H7 (cell line): ENCODE measurements at regions not wholly inside any gene's neighbourhood (a gene's known extent, or its start where the extent isn't known, plus 50 kb on each side); places are given as distances from the start of the nearest gene placed in this dataset.

ENCODE experiments used
- DNase-seq: peaks from one replicate; pipeline ENCODE4 v3.0.0; 2012
- H3K27me3 ChIP-seq: 2 replicates; pipeline ENCODE4 v1.6.0; 2011; ENCODE audit warnings: mild to moderate bottlenecking, low read length; ENCODE audit not compliant: control insufficient read depth, insufficient read depth
- H3K36me3 ChIP-seq: replicated peaks from 2 replicates; pipeline ENCODE4 v1.5.1; 2011; ENCODE audit warnings: low read length; ENCODE audit not compliant: control insufficient read depth, insufficient read depth
- H3K4me3 ChIP-seq: 2 replicates; pipeline ENCODE4 v1.5.1; 2011; ENCODE audit warnings: low read depth, mild to moderate bottlenecking, control low read depth, low read length, moderate library complexity; ENCODE audit not compliant: insufficient read depth

- DNase-seq, result no peak
- H3K27me3 ChIP-seq, result no peaks in the 10 kb centered on the region
- no peak overlapping the region for H3K4me3 ChIP-seq
- H3K36me3 ChIP-seq, result no peaks in the 10 kb centered on the region
Observed at GRCh38 chr4:33306131-33306530, 2586.0 kb downstream of the PCDH7 start.

- DNase-seq, result no peak
- Histone ChIP-seq H3K4me3 (no peak overlapping the region), H3K27me3 (no peaks in the 10 kb centered on the region), H3K36me3 (no peaks in the 10 kb centered on the region)
Observed at GRCh38 chr4:33316033-33316432, 2595.9 kb downstream of the PCDH7 start.

GRCh38 chr4:33316578-33316977 is 2596.4 kb downstream of the PCDH7 start:
- H3K27me3 ChIP-seq, result no peaks in the 10 kb centered on the region
- no peaks in the 10 kb centered on the region for H3K36me3 ChIP-seq
- no peak overlapping the region for H3K4me3 ChIP-seq
- no peak for DNase-seq

- DNase-seq, result no peak
- no peaks in the 10 kb centered on the region for H3K27me3 ChIP-seq
- no peak overlapping the region for H3K4me3 ChIP-seq
- no peaks in the 10 kb centered on the region for H3K36me3 ChIP-seq
Observed at GRCh38 chr4:33323393-33323792, 2603.2 kb downstream of the PCDH7 start.

- DNase-seq, result no peak
- Histone ChIP-seq H3K27me3 (no peaks in the 10 kb centered on the region), H3K36me3 (no peaks in the 10 kb centered on the region), H3K4me3 (no peak overlapping the region)
Observed at GRCh38 chr4:33334416-33334815, 2614.2 kb downstream of the PCDH7 start.

GRCh38 chr4:33339762-33340161 is 2619.6 kb downstream of the PCDH7 start:
- Histone ChIP-seq H3K4me3 (no peak overlapping the region), H3K27me3 (no peaks in the 10 kb centered on the region), H3K36me3 (no peaks in the 10 kb centered on the region)
- DNase-seq, result no peak

GRCh38 chr4:33340168-33340567 is 2620.0 kb downstream of the PCDH7 start:
- DNase-seq, result no peak
- H3K36me3 ChIP-seq, result no peaks in the 10 kb centered on the region
- H3K4me3 ChIP-seq, result no peak overlapping the region
- no peaks in the 10 kb centered on the region for H3K27me3 ChIP-seq

- Histone ChIP-seq H3K4me3 (no peak overlapping the region), H3K36me3 (no peaks in the 10 kb centered on the region)
- DNase-seq, result no peak
Observed at GRCh38 chr4:33349376-33349775, 2629.2 kb downstream of the PCDH7 start.

GRCh38 chr4:33357121-33357520 is 2637.0 kb downstream of the PCDH7 start:
- no peaks in the 10 kb centered on the region for H3K36me3 ChIP-seq
- DNase-seq, result no peak
- H3K27me3 ChIP-seq, result no peaks in the 10 kb centered on the region
- H3K4me3 ChIP-seq, result no peak overlapping the region

More at GRCh38 chr4:33349376-33349775, 2629.2 kb downstream of the PCDH7 start:
- H3K27me3 ChIP-seq, result no peaks in the 10 kb centered on the region

GRCh38 chr4:33369446-33369845 is 2649.3 kb downstream of the PCDH7 start:
- Histone ChIP-seq H3K4me3 (no peak overlapping the region), H3K27me3 (no peaks in the 10 kb centered on the region), H3K36me3 (no peaks in the 10 kb centered on the region)
- DNase-seq, result no peak

GRCh38 chr4:33381816-33382215 is 2661.6 kb downstream of the PCDH7 start:
- DNase-seq, result no peak
- Histone ChIP-seq H3K4me3 (no peak overlapping the region), H3K27me3 (no peaks in the 10 kb centered on the region), H3K36me3 (no peaks in the 10 kb centered on the region)

GRCh38 chr4:33386764-33387163 is 2666.6 kb downstream of the PCDH7 start:
- DNase-seq, result peak; percentile 5
- H3K27me3 ChIP-seq, result no peaks in the 10 kb centered on the region
- no peaks in the 10 kb centered on the region for H3K36me3 ChIP-seq
- H3K4me3 ChIP-seq, result no peak overlapping the region

- Histone ChIP-seq H3K36me3 (no peaks in the 10 kb centered on the region), H3K27me3 (no peaks in the 10 kb centered on the region), H3K4me3 (no peak overlapping the region)
- DNase-seq, result no peak
Observed at GRCh38 chr4:33390976-33391375, 2670.8 kb downstream of the PCDH7 start.

- Histone ChIP-seq H3K4me3 (no peak overlapping the region), H3K36me3 (no peaks in the 10 kb centered on the region), H3K27me3 (no peaks in the 10 kb centered on the region)
- no peak for DNase-seq
Observed at GRCh38 chr4:33395731-33396485, 2675.7 kb downstream of the PCDH7 start.

GRCh38 chr4:33400504-33400903 is 2680.3 kb downstream of the PCDH7 start:
- no peak for DNase-seq
- H3K4me3 ChIP-seq, result no peak overlapping the region
- H3K36me3 ChIP-seq, result no peaks in the 10 kb centered on the region
- no peaks in the 10 kb centered on the region for H3K27me3 ChIP-seq

- no peak for DNase-seq
- H3K36me3 ChIP-seq, result no peaks in the 10 kb centered on the region
- no peaks in the 10 kb centered on the region for H3K27me3 ChIP-seq
- no peak overlapping the region for H3K4me3 ChIP-seq
Observed at GRCh38 chr4:33407496-33407895, 2687.3 kb downstream of the PCDH7 start.
